Esophagus muscularis mucosa (tissue), 4 donors: ENCODE measurements at regions not wholly inside any gene's neighbourhood (a gene's known extent, or its start where the extent isn't known, plus 50 kb on each side); places are given as distances from the start of the nearest gene placed in this dataset.
"Not testable (repeated sequence)": the region's sequence is repeated elsewhere in the genome, so short reads cannot be mapped to it uniquely, and the experiment has no call there.

Experiments used
- CTCF ChIP-seq, 3 experiments: fragments of 200-600 bp in 2 of 3; fragments of 450-650 bp in 1 of 3; sonication (generic) in 2 of 3; IDR thresholded peaks; one replicate each; pipeline ENCODE4 v1.5.1; 2017 to 2019; ENCODE audit warnings: antibody characterized with exemption in 3 of 3, mild to moderate bottlenecking in 2 of 3, moderate library complexity in 1 of 3
- EP300 ChIP-seq: sonication (generic); formaldehyde crosslinking; IDR thresholded peaks from one replicate; pipeline ENCODE4 v1.6.1; 2017; ENCODE audit warnings: antibody characterized with exemption
- POLR2A ChIP-seq: fragments of 450-650 bp; IDR thresholded peaks from one replicate; pipeline ENCODE4 v1.6.1; 2017; ENCODE audit warnings: antibody characterized with exemption, moderate library complexity, mild to moderate bottlenecking, low read depth
- POLR2AphosphoS5 ChIP-seq, 2 donors: sonication (generic); formaldehyde crosslinking; IDR thresholded peaks; one replicate each; pipeline ENCODE4 v1.6.1; 2017; ENCODE audit warnings: antibody characterized with exemption in 2 of 2

- TF ChIP-seq POLR2A; CTCF (IDR thresholded peaks at IDR 0.05); EP300; POLR2AphosphoS5 (IDR thresholded peaks at IDR 0.05): not testable (repeated sequence)
Observed at GRCh38 chr2:131775903-131776506, 248.3 kb downstream of the CCDC74A start.
